ENCODE measurements at regions not wholly inside any gene's neighbourhood (a gene's known extent, or its start where the extent isn't known, plus 50 kb on each side); places are given as distances from the start of the nearest gene placed in this dataset.
"Not testable (repeated sequence)": the region's sequence is repeated elsewhere in the genome, so short reads cannot be mapped to it uniquely, and the experiment has no call there.

DNA sequence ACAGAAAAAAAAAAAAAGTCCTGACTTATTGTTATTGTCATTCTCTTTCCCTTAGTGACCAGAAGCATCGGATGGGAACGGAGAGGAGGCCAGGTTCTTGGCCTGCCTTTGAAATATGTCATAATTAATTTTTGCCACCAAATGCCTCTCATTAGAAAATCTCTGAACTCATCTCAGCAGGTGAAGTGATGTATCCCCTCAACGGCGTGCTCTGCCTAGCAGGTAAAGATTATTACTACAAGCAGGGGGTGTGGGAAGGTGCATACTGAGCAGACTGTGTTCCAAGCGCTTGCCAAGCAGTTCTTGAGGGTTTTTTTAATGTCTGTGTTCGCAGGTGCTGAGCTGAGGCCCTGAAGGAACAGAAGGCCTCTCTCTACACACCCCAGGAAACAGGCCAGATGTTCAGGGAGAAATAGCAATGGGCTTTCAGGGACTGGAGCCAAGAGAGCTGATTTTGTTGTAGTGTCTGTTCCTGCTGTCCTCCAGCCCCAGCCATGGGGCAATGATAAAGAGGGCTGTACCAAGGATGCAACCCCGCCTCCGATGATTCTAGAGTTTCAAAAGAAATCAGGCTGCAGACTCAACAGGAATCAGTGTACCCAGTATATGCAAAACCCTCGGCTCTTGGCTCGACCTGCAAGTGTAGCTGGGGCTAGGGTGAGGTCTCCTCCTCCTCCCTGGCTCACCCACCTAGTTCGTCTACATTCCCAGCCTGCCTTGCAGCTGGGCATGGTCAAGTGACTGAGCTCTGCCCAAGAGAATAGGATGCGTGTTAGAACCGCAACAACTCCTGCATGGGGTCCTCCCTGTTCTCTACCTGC, 181.4 kb upstream of the LRRC61 start:
- H3K27ac ChIP-seq (ENCODE audit: low read length); H3K4me1 ChIP-seq (ENCODE audit: low read length); H3K27me3 ChIP-seq (ENCODE audit: low read depth, low read length); H2AFZ ChIP-seq (ENCODE audit: low read depth, low read length); H3K9me3 ChIP-seq (ENCODE audit: insufficient read depth, low read length); H3K79me2 ChIP-seq (ENCODE audit: low read length); H3K4me2 ChIP-seq (ENCODE audit: low read length); H3K9ac ChIP-seq (ENCODE audit: low read length); H3K4me3 ChIP-seq (ENCODE audit: low read length); H3K36me3 ChIP-seq (replicated peaks; ENCODE audit: low read depth, low read length); H4K20me1 ChIP-seq (ENCODE audit: insufficient read depth, low read length): not testable (repeated sequence)

DNA sequence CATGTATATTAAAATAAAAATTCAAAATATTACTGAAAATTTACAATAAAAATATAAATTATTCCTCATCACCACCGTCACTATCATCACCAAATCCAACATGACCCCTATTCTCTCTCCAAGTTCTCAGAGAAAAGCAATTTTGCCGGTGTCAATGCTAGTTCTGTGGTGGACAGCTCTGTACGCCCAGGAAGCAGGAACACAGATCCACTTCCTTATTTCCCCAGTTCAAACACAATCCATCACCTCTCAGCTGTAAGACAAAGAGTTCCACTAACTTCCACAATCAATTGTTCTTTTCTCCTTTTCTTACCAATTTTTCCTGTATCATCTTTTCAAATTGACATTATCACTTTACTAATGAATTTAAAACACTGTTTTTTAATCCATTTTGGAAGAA, 177.0 kb upstream of the LRRC61 start:
- H3K9me3 ChIP-seq (ENCODE audit: insufficient read depth, low read length); H3K4me3 ChIP-seq (ENCODE audit: low read length); H3K27ac ChIP-seq (ENCODE audit: low read length); H2AFZ ChIP-seq (ENCODE audit: low read depth, low read length); H3K4me2 ChIP-seq (ENCODE audit: low read length); H3K36me3 ChIP-seq (replicated peaks; ENCODE audit: low read depth, low read length); H3K79me2 ChIP-seq (ENCODE audit: low read length); H3K27me3 ChIP-seq (ENCODE audit: low read depth, low read length); H4K20me1 ChIP-seq (ENCODE audit: insufficient read depth, low read length); H3K4me1 ChIP-seq (ENCODE audit: low read length); H3K9ac ChIP-seq (ENCODE audit: low read length): not testable (repeated sequence)

DNA sequence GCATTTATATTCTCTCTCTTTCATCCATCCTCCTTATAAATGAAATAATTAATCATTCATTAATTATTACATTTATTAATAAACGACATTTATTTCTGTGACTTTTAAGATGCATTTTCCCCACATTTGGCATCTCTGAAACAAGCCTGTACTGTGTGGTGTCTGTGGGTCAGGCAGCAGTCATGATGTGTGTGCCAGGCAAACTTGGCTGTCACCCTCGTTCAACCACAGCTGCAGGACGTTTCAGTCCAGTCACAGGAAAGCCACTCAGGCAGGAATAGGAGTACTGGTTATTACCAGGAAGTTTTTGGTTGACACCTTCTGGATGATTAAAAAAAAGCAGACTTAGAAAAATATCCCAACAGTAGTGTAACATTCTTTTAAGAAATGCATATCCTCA, 175.6 kb upstream of the LRRC61 start:
- not testable (repeated sequence) for H3K4me1 ChIP-seq (ENCODE audit: low read length); H3K4me2 ChIP-seq (ENCODE audit: low read length); H3K9ac ChIP-seq (ENCODE audit: low read length); H3K27ac ChIP-seq (ENCODE audit: low read length); H3K9me3 ChIP-seq (ENCODE audit: insufficient read depth, low read length); H3K4me3 ChIP-seq (ENCODE audit: low read length); H2AFZ ChIP-seq (ENCODE audit: low read depth, low read length); H3K36me3 ChIP-seq (replicated peaks; ENCODE audit: low read depth, low read length); H3K27me3 ChIP-seq (ENCODE audit: low read depth, low read length); H3K79me2 ChIP-seq (ENCODE audit: low read length); H4K20me1 ChIP-seq (ENCODE audit: insufficient read depth, low read length)

DNA sequence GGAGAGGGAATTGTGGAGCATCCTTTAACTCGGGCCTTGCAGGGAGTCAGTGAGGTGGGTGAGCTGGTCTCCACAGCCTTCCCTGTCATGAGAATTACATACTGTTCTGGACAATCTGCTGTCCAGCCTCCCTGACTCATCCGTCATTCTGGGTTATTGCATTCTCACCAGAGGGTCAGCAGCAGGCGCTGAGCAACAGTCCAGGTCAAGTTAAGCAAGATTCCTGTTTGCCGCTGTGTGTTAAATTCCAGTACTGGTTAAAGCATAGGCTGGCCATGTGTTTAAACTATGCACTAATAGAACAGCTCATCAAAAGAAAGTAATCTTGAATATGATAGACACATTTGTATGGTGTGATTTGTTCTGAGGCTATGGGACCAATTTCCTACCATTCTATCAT, 167.1 kb upstream of the LRRC61 start:
- not testable (repeated sequence) for H3K4me2 ChIP-seq (ENCODE audit: low read length); H3K9ac ChIP-seq (ENCODE audit: low read length); H3K4me3 ChIP-seq (ENCODE audit: low read length); H4K20me1 ChIP-seq (ENCODE audit: insufficient read depth, low read length); H2AFZ ChIP-seq (ENCODE audit: low read depth, low read length); H3K4me1 ChIP-seq (ENCODE audit: low read length); H3K9me3 ChIP-seq (ENCODE audit: insufficient read depth, low read length); H3K36me3 ChIP-seq (replicated peaks; ENCODE audit: low read depth, low read length); H3K79me2 ChIP-seq (ENCODE audit: low read length); H3K27me3 ChIP-seq (ENCODE audit: low read depth, low read length); H3K27ac ChIP-seq (ENCODE audit: low read length)

DNA sequence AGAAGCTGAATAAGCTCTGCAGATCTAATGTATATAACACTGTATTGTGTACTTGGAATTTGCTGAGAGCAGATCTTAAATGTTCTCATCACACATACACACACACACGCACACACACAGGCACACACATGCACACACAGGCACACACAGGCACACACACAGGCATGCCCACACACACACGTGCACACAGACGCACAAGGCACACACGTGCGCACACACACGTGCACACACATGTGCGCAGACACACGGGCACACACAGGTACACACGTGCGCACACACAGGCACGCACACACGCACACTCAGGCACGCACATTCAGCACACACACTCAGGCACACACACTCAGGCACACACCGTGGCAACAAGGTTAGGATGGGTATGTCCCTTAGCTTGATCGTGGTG, 164.5 kb upstream of the LRRC61 start:
- H3K4me1 ChIP-seq (ENCODE audit: low read length); H3K36me3 ChIP-seq (replicated peaks; ENCODE audit: low read depth, low read length); H3K27ac ChIP-seq (ENCODE audit: low read length); H2AFZ ChIP-seq (ENCODE audit: low read depth, low read length); H3K9me3 ChIP-seq (ENCODE audit: insufficient read depth, low read length); H3K4me2 ChIP-seq (ENCODE audit: low read length); H3K27me3 ChIP-seq (ENCODE audit: low read depth, low read length); H3K79me2 ChIP-seq (ENCODE audit: low read length); H3K9ac ChIP-seq (ENCODE audit: low read length); H4K20me1 ChIP-seq (ENCODE audit: insufficient read depth, low read length); H3K4me3 ChIP-seq (ENCODE audit: low read length): not testable (repeated sequence)

DNA sequence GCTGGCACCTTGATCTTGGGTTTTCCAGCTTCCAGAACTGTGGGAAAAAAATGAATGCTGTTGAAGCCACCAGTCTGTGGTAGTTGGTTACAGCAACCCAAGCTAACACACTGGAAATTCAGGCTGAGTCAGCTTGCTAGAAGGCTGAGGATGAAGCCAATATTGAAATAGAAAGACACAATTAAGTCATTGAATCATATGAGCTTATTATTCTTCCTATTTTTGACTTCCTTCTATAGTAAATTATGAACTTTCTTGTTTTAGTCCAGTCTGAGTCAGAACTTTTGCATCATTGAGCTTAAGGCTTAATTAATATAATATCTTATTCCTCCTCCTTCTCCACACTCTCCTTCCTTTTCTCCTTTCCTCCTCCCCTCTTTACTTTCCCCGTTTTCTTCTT, 153.6 kb upstream of the LRRC61 start:
- H3K27ac ChIP-seq (ENCODE audit: low read length); H4K20me1 ChIP-seq (ENCODE audit: insufficient read depth, low read length): not testable (repeated sequence)
- peaks cover 11% of the 10 kb centered on the region for H3K4me1 ChIP-seq (ENCODE audit: low read length)

DNA sequence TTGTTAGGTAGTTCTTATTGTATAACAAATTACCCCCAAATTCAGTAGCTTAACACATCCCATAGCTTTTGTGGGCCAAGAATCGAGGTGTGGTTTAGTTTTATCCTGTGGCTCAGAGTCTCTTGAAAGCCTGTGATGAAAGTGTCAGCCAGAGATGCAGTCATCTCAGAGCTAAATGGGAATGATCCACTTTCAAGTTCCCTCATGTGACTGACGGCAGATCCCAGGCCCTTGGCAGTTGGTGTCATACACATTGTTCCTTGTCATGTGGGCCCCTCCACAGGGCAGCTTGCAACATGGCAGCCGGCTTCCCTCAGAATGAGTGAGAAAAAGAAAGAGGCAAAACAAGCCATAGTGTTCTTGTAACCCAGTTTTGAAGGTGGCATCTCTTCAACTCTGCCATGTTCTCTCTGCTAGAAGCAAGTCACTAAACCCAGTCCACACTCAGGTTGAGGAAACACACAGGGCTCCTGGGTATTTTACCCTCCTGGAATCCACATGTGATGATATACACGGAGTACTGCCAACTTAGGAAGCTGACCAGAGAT, 153.1 kb upstream of the LRRC61 start:
- not testable (repeated sequence) for H3K27ac ChIP-seq (ENCODE audit: low read length); H3K9me3 ChIP-seq (ENCODE audit: insufficient read depth, low read length); H3K4me2 ChIP-seq (ENCODE audit: low read length); H3K79me2 ChIP-seq (ENCODE audit: low read length); H4K20me1 ChIP-seq (ENCODE audit: insufficient read depth, low read length); H2AFZ ChIP-seq (ENCODE audit: low read depth, low read length); H3K4me1 ChIP-seq (ENCODE audit: low read length); H3K9ac ChIP-seq (ENCODE audit: low read length); H3K27me3 ChIP-seq (ENCODE audit: low read depth, low read length); H3K36me3 ChIP-seq (replicated peaks; ENCODE audit: low read depth, low read length); H3K4me3 ChIP-seq (ENCODE audit: low read length)

More for the DNA sequence above, 153.6 kb upstream of the LRRC61 start:
- not testable (repeated sequence) for H3K27me3 ChIP-seq (ENCODE audit: low read depth, low read length); H3K9me3 ChIP-seq (ENCODE audit: insufficient read depth, low read length); H3K36me3 ChIP-seq (replicated peaks; ENCODE audit: low read depth, low read length); H3K9ac ChIP-seq (ENCODE audit: low read length); H2AFZ ChIP-seq (ENCODE audit: low read depth, low read length); H3K4me2 ChIP-seq (ENCODE audit: low read length); H3K4me3 ChIP-seq (ENCODE audit: low read length); H3K79me2 ChIP-seq (ENCODE audit: low read length)

DNA sequence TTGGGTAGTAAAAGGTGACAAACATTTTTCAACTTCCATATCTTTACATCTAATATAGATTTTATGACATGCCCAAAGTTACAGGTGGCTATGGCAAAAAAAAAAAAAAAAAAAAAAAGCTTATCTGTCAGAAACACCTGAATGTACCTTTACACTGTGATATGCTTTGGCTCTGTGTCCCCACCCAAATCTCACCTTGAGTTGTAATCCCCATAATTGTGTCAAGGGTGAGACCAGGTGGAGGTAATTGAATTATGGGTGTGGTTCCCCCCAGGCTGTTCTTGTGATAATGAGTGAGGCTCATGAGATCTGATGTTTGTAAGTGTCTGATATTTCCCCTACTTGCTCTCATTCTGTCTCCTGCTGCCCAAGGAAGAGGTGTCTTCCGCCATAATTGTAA, 139.6 kb upstream of the LRRC61 start:
- H3K27ac ChIP-seq (ENCODE audit: low read length); H3K27me3 ChIP-seq (ENCODE audit: low read depth, low read length); H3K79me2 ChIP-seq (ENCODE audit: low read length); H3K4me3 ChIP-seq (ENCODE audit: low read length); H3K4me1 ChIP-seq (ENCODE audit: low read length); H3K4me2 ChIP-seq (ENCODE audit: low read length); H2AFZ ChIP-seq (ENCODE audit: low read depth, low read length); H3K36me3 ChIP-seq (replicated peaks; ENCODE audit: low read depth, low read length); H3K9me3 ChIP-seq (ENCODE audit: insufficient read depth, low read length); H3K9ac ChIP-seq (ENCODE audit: low read length); H4K20me1 ChIP-seq (ENCODE audit: insufficient read depth, low read length): not testable (repeated sequence)

DNA sequence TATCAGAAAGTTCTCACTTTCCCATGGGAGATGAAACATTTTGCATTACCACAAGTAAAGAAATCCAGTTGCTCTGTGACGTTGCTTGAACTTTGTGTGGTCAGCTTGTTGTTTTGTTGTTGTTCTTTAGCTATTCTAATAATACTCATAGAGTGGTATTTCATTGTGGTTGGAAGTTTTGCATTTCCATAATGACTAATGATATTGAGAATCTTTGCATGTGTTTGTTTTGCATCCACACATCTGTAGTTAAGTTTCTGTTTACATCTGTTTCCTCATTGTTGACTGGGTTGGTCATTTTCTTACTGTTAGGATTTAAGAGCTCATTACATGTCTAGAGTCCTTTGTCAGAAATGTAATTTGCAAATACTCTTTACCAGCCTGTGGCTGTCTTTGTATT, 133.2 kb upstream of the LRRC61 start:
- H2AFZ ChIP-seq (ENCODE audit: low read depth, low read length); H3K9me3 ChIP-seq (ENCODE audit: insufficient read depth, low read length); H3K36me3 ChIP-seq (replicated peaks; ENCODE audit: low read depth, low read length); H3K9ac ChIP-seq (ENCODE audit: low read length); H3K4me2 ChIP-seq (ENCODE audit: low read length); H3K4me3 ChIP-seq (ENCODE audit: low read length); H3K79me2 ChIP-seq (ENCODE audit: low read length); H3K4me1 ChIP-seq (ENCODE audit: low read length); H3K27me3 ChIP-seq (ENCODE audit: low read depth, low read length); H4K20me1 ChIP-seq (ENCODE audit: insufficient read depth, low read length); H3K27ac ChIP-seq (ENCODE audit: low read length): not testable (repeated sequence)

DNA sequence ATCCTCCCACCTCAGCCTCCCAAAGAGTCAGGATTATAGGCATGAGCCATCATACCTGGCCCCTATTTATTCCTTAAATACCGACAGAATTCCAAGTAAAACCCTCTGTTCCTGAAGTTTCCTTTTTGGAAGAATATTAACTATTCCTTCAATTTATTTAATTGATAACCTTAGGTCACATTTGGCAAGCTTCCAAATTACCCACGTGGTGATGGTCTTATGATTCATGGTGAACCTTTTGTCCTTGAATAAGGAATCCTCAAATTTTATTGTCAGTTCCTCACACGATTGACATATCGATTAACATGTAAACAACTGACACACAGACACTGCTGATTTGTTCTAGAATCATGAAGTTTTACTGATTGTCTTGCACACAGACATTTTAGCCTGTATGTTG, 130.6 kb upstream of the LRRC61 start:
- not testable (repeated sequence) for H3K4me2 ChIP-seq (ENCODE audit: low read length); H3K9me3 ChIP-seq (ENCODE audit: insufficient read depth, low read length); H3K27ac ChIP-seq (ENCODE audit: low read length)

More for the DNA sequence above, 130.6 kb upstream of the LRRC61 start:
- not testable (repeated sequence) for H4K20me1 ChIP-seq (ENCODE audit: insufficient read depth, low read length); H3K9ac ChIP-seq (ENCODE audit: low read length); H2AFZ ChIP-seq (ENCODE audit: low read depth, low read length); H3K79me2 ChIP-seq (ENCODE audit: low read length); H3K36me3 ChIP-seq (replicated peaks; ENCODE audit: low read depth, low read length); H3K4me3 ChIP-seq (ENCODE audit: low read length); H3K4me1 ChIP-seq (ENCODE audit: low read length); H3K27me3 ChIP-seq (ENCODE audit: low read depth, low read length)
